HCT116 (cell line): ENCODE measurements at regions not wholly inside any gene's neighbourhood (a gene's known extent, or its start where the extent isn't known, plus 50 kb on each side); places are given as distances from the start of the nearest gene placed in this dataset.

Experiments used
- ATAC-seq: fragments of 200-7000 bp; cut with Tn5 transposase; 2 replicates; pipeline ENCODE4 v1.9.1; 2020; ENCODE audit warnings: mild to moderate bottlenecking, moderate library complexity
- BruUV-seq: library from RNA; stranded (reverse); fragments of 400-500 nt; replicated peaks from 2 replicates; lab custom pipeline; 2021; lab: Mats Ljungman, UMichigan
- CTCF ChIA-PET: fragments of 300-600 bp; sonication (Branson Sonifier 250); formaldehyde crosslinking; loops from one replicate; lab custom pipeline; 2021; ENCODE audit warnings: antibody characterized with exemption; lab: Charles Lee
- POLR2A ChIA-PET: fragments of 300-600, 350-600 bp; sonication (Branson Sonifier 250); formaldehyde crosslinking; loops from one replicate; lab custom pipeline; 2021; ENCODE audit warnings: antibody characterized with exemption; lab: Charles Lee
- RAD21 ChIA-PET, 2 experiments: fragments of 300-600 bp; sonication (Branson Sonifier 250); formaldehyde crosslinking; loops; one replicate each; lab custom pipeline; 2023; ENCODE audit warnings: low total read pairs in 2 of 2; ENCODE audit not compliant: uncharacterized antibody in 2 of 2, unreplicated experiment in 2 of 2, low non-redundant PET in 1 of 2; lab: Charles Lee
- DNase-seq: peaks from one replicate; pipeline ENCODE4 v3.0.0-alpha.2; 2010; ENCODE audit warnings: low read depth, low spot score
- H2AFZ ChIP-seq: fragments of 200-600 bp; shearing (Covaris generic), sonication (generic); 2 replicates; pipeline ENCODE4 v1.6.1; 2017; ENCODE audit warnings: low read depth, mixed run types, mixed read lengths, antibody characterized with exemption, low read length; ENCODE audit not compliant: poor library complexity, severe bottlenecking
- H3K27ac ChIP-seq: 2 replicates; pipeline ENCODE4 v1.5.1; 2012; ENCODE audit warnings: low read depth, low read length
- H3K27me3 ChIP-seq: fragments of 200-600 bp; sonication (generic); 2 replicates; pipeline ENCODE4 v1.6.1; 2016; ENCODE audit warnings: mixed run types, low read length, mixed read lengths; ENCODE audit not compliant: insufficient read depth
- H3K36me3 ChIP-seq, 2 experiments: fragments of 200-500 bp in 1 of 2; fragments of 200-600 bp in 1 of 2; sonication (Bioruptor generic) in 1 of 2; sonication (generic) in 1 of 2; 2 replicates each; pipeline versions ENCODE4 v1.5.1 to v1.6.1; 2014 to 2016; ENCODE audit warnings: low read length in 2 of 2, inconsistent platforms in 1 of 2, mixed read lengths in 1 of 2, mixed run types in 1 of 2; ENCODE audit not compliant: insufficient read depth in 2 of 2, control insufficient read depth in 1 of 2
- H3K4me1 ChIP-seq, 2 experiments: fragments of 200-600 bp in 1 of 2; sonication (generic) in 1 of 2; 2 replicates each; pipeline versions ENCODE4 v1.5.1 to v1.6.1; 2012 to 2017; ENCODE audit warnings: low read length in 2 of 2, inconsistent platforms in 1 of 2, mild to moderate bottlenecking in 1 of 2, mixed read lengths in 1 of 2, mixed run types in 1 of 2, moderate library complexity in 1 of 2; ENCODE audit not compliant: insufficient read depth in 2 of 2, control insufficient read depth in 1 of 2
- H3K4me2 ChIP-seq: fragments of 200-600 bp; sonication (generic); 2 replicates; pipeline ENCODE4 v1.6.1; 2017; ENCODE audit warnings: mixed run types, low read length, mixed read lengths
- H3K4me3 ChIP-seq, 2 experiments: fragments of 200-600 bp in 1 of 2; sonication (generic) in 1 of 2; replicated peaks in 1 of 2; 2 replicates each; pipeline ENCODE4 v1.5.1; 2011 to 2016; ENCODE audit warnings: low read length in 2 of 2, control low read depth in 1 of 2, low read depth in 1 of 2, mild to moderate bottlenecking in 1 of 2, mixed read lengths in 1 of 2, mixed run types in 1 of 2
- H3K79me2 ChIP-seq: fragments of 200-600 bp; sonication (generic); 2 replicates; pipeline ENCODE4 v1.6.1; 2017; ENCODE audit warnings: mild to moderate bottlenecking, mixed run types, low read length, moderate library complexity, mixed read lengths; ENCODE audit not compliant: insufficient read depth
- H3K9ac ChIP-seq: fragments of 200-600 bp; sonication (generic); 2 replicates; pipeline ENCODE4 v1.6.1; 2016; ENCODE audit warnings: low read length, mixed read lengths
- H3K9me2 ChIP-seq: fragments of 200-600 bp; sonication (generic), shearing (Covaris generic); 2 replicates; pipeline ENCODE4 v1.6.1; 2017; ENCODE audit warnings: mixed run types, mild to moderate bottlenecking, moderate library complexity; ENCODE audit not compliant: insufficient read depth
- H3K9me3 ChIP-seq, 2 experiments: fragments of 200-500 bp in 1 of 2; fragments of 200-600 bp in 1 of 2; sonication (Bioruptor generic) in 1 of 2; sonication (generic) in 1 of 2; 2 replicates each; pipeline ENCODE4 v1.6.1; 2014 to 2017; ENCODE audit warnings: low read length in 2 of 2, mixed read lengths in 2 of 2, inconsistent platforms in 1 of 2, low read depth in 1 of 2, mild to moderate bottlenecking in 1 of 2, mixed run types in 1 of 2, moderate library complexity in 1 of 2; ENCODE audit not compliant: control insufficient read depth in 1 of 2, insufficient read depth in 1 of 2
- H4K20me1 ChIP-seq: fragments of 200-600 bp; sonication (generic), shearing (Covaris generic); 2 replicates; pipeline ENCODE4 v1.6.1; 2017; ENCODE audit warnings: mixed run types, mild to moderate bottlenecking, moderate library complexity; ENCODE audit not compliant: insufficient read depth
- ATF3 ChIP-seq: IDR thresholded peaks from 2 replicates; pipeline ENCODE4 v1.6.1; 2012
- CBX3 ChIP-seq: IDR thresholded peaks from 2 replicates; pipeline ENCODE4 v1.6.1; 2012; ENCODE audit warnings: low read depth
- CEBPB ChIP-seq: IDR thresholded peaks from 2 replicates; pipeline ENCODE4 v1.6.1; 2012; ENCODE audit warnings: low read depth
- CTCF ChIP-seq, 3 experiments: fragments of 200-600 bp in 1 of 3; sonication (generic) in 1 of 3; IDR thresholded peaks in 2 of 3; conservative IDR thresholded peaks in 1 of 3; 2 replicates each; pipeline ENCODE4 v1.5.1; 2012 to 2017; ENCODE audit warnings: low read depth in 2 of 3, low read length in 2 of 3, antibody characterized with exemption in 1 of 3, borderline replicate concordance in 1 of 3, control low read depth in 1 of 3, mild to moderate bottlenecking in 1 of 3, mixed read lengths in 1 of 3, mixed run types in 1 of 3, moderate library complexity in 1 of 3; ENCODE audit not compliant: insufficient read depth in 1 of 3
- EGR1 ChIP-seq: IDR thresholded peaks from 2 replicates; pipeline ENCODE4 v1.6.1; 2012; ENCODE audit warnings: low read depth
- ELF1 ChIP-seq: IDR thresholded peaks from 2 replicates; pipeline ENCODE4 v1.6.1; 2012; ENCODE audit warnings: low read depth, borderline replicate concordance
- EZH2 ChIP-seq: fragments of 200-600 bp; sonication (generic); IDR thresholded peaks from 2 replicates; pipeline ENCODE4 v1.6.1; 2017; ENCODE audit warnings: antibody characterized with exemption, mixed run types
- EZH2phosphoT487 ChIP-seq: fragments of 200-600 bp; IDR thresholded peaks from 2 replicates; pipeline ENCODE4 v1.6.1; 2018; ENCODE audit warnings: antibody characterized with exemption, borderline replicate concordance
- JUND ChIP-seq: IDR thresholded peaks from 2 replicates; pipeline ENCODE4 v1.6.1; 2012
- POLR2A ChIP-seq: IDR thresholded peaks from 2 replicates; pipeline ENCODE4 v1.7.0; 2011; ENCODE audit warnings: borderline replicate concordance; ENCODE audit not compliant: insufficient read depth, insufficient read length; ENCODE audit errors: extremely low read depth
- RAD21 ChIP-seq: IDR thresholded peaks from 2 replicates; pipeline ENCODE4 v1.6.1; 2012; ENCODE audit warnings: low read depth, mild to moderate bottlenecking
- SIN3A ChIP-seq: IDR thresholded peaks from 2 replicates; pipeline ENCODE4 v1.6.1; 2012; ENCODE audit warnings: low read depth
- SP1 ChIP-seq: IDR thresholded peaks from 2 replicates; pipeline ENCODE4 v1.6.1; 2012; ENCODE audit warnings: low read depth
- SRF ChIP-seq: IDR thresholded peaks from 2 replicates; pipeline ENCODE4 v1.6.1; 2012; ENCODE audit warnings: low read depth
- TCF7L2 ChIP-seq: IDR thresholded peaks from 2 replicates; pipeline ENCODE4 v1.7.0; 2011; ENCODE audit warnings: borderline replicate concordance, inconsistent platforms; ENCODE audit not compliant: insufficient read depth, insufficient read length; ENCODE audit errors: extremely low read depth
- YY1 ChIP-seq: IDR thresholded peaks from 2 replicates; pipeline ENCODE4 v1.6.1; 2011; ENCODE audit warnings: low read length, low read depth, moderate library complexity, mild to moderate bottlenecking; ENCODE audit not compliant: insufficient replicate concordance; ENCODE audit errors: extremely low read depth
- ZBTB33 ChIP-seq: IDR thresholded peaks from 2 replicates; pipeline ENCODE4 v1.6.1; 2011; ENCODE audit warnings: mild to moderate bottlenecking, low read length, moderate library complexity; ENCODE audit not compliant: insufficient replicate concordance; ENCODE audit errors: extremely low read depth
- ZFX ChIP-seq: fragments of 450-650 bp; IDR thresholded peaks from 2 replicates; pipeline ENCODE4 v1.6.1; 2017
- ZNF274 ChIP-seq: fragments of 200-500 bp; sonication (Bioruptor generic); IDR thresholded peaks from 2 replicates; pipeline ENCODE4 v1.6.1; 2014; ENCODE audit warnings: mild to moderate bottlenecking, low read depth, low read length, inconsistent platforms
- intact Hi-C: fragments of 100-400 bp; cut with micrococcal nuclease; formaldehyde crosslinking; loops from 2 replicates; pipeline ENCODE4 v1.10.0; 2022

- no peaks in the 10 kb centered on the region for H3K9me2 ChIP-seq
- H3K36me3 ChIP-seq: no peaks in the 10 kb centered on the region
- H2AFZ ChIP-seq: no peak overlapping the region
- no peaks in the 10 kb centered on the region for H4K20me1 ChIP-seq
- ChIA-PET RAD21 (no interaction called here), CTCF (no interaction called here), POLR2A (no interaction called here)
- H3K4me3 ChIP-seq: no peak overlapping the region
- H3K27ac ChIP-seq: no peak overlapping the region
- no peak overlapping the region for H3K9ac ChIP-seq
- no peaks in the 10 kb centered on the region for H3K27me3 ChIP-seq
- no peak for ATAC-seq
- peaks cover 3 to 19% of the 10 kb centered on the region in 2 experiments for H3K4me1 ChIP-seq
- H3K9me3 ChIP-seq: no peaks in the 10 kb centered on the region
- TF ChIP-seq SIN3A (no peak), EGR1 (no peak), ZBTB33 (no peak), ELF1 (no peak), JUND (no peak), CEBPB (no peak), ZFX (no peak), CBX3 (no peak), YY1 (no peak), ATF3 (no peak), POLR2A (no peak), RAD21 (no peak), ZNF274 (no peak), TCF7L2 (no peak), EZH2phosphoT487 (no peak), EZH2 (no peak), SP1 (no peak), SRF (no peak), CTCF (IDR thresholded peaks at IDR 0.05 in 2 of 3, conservative IDR thresholded peaks at IDR 0.05 in 1 of 3; ENCODE audit: borderline replicate concordance in 1 of 3, insufficient read depth in 1 of 3, low read depth in 2 of 3, low read length in 2 of 3) (no peak)
- H3K79me2 ChIP-seq: no peaks in the 10 kb centered on the region
- BruUV-seq: no TSS peak
- DNase-seq: no peak
- no peak overlapping the region for H3K4me2 ChIP-seq
- intact Hi-C loops: no loop called here
Measured at GRCh38 chr6:166684170-166684569, 57.1 kb upstream of the RPS6KA2 start.
